NT2/D1 (cell line): ENCODE measurements at regions not wholly inside any gene's neighbourhood (a gene's known extent, or its start where the extent isn't known, plus 50 kb on each side); places are given as distances from the start of the nearest gene placed in this dataset.

ENCODE experiments used
- DNase-seq: peaks from one replicate; pipeline ENCODE4 v3.0.0-alpha.2; 2011; ENCODE audit warnings: low read depth, low spot score
- H3K27me3 ChIP-seq: 2 replicates; pipeline ENCODE4 v1.6.0; 2011; ENCODE audit warnings: mild to moderate bottlenecking; ENCODE audit not compliant: insufficient read length, insufficient read depth
- H3K36me3 ChIP-seq: 2 replicates; pipeline ENCODE4 v1.6.1; 2011; ENCODE audit warnings: mild to moderate bottlenecking, low read length, mixed read lengths; ENCODE audit not compliant: insufficient read depth, insufficient read length
- H3K4me1 ChIP-seq: 2 replicates; pipeline ENCODE4 v1.5.1; 2011; ENCODE audit not compliant: insufficient read depth, insufficient read length
- H3K4me3 ChIP-seq: 2 replicates; pipeline ENCODE4 v1.5.1; 2011; ENCODE audit warnings: low read depth; ENCODE audit not compliant: insufficient read length
- H3K9ac ChIP-seq: 2 replicates; pipeline ENCODE4 v1.6.0; 2011; ENCODE audit warnings: low read depth; ENCODE audit not compliant: insufficient read length
- H3K9me3 ChIP-seq: 2 replicates; pipeline ENCODE4 v1.5.1; 2011; ENCODE audit warnings: mild to moderate bottlenecking, low read length; ENCODE audit not compliant: insufficient read depth
- SUZ12 ChIP-seq: IDR thresholded peaks from 2 replicates; pipeline ENCODE4 v1.6.1; 2011; ENCODE audit not compliant: insufficient read length, insufficient read depth; ENCODE audit errors: extremely low read depth
- YY1 ChIP-seq: IDR thresholded peaks from 2 replicates; pipeline ENCODE4 v1.6.1; 2011; ENCODE audit not compliant: insufficient read length, insufficient read depth
- ZNF274 ChIP-seq: IDR thresholded peaks from 2 replicates; pipeline ENCODE4 v1.6.1; 2011; ENCODE audit warnings: mild to moderate bottlenecking, low read depth, low read length

DNA sequence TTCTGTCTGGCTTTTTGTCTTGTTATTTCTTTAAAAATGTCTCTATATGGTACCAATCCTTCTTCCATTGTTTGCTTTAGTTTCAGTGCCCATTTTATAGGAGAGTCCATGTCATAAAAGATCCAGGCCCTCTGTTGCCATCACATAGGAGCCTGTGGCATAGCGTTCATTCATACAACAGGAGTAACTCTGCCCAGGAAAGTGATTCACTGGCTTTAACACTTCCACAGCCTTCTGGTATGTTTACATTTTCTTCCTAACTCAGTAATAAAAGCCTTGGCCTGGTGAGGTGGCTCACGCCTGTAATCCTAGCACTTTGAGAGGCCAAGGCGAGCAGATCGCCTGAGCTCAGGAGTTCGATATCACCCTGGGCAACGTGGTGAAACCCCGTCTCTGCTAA, 519.3 kb upstream of the PTGER4 start:
- DNase-seq: no peak
- TF ChIP-seq SUZ12 (no peak), YY1 (no peak), ZNF274 (no peak)
- H3K27me3 ChIP-seq: no peaks in the 10 kb centered on the region
- H3K9me3 ChIP-seq: no peaks in the 10 kb centered on the region
- no peaks in the 10 kb centered on the region for H3K4me1 ChIP-seq
- H3K36me3 ChIP-seq: no peaks in the 10 kb centered on the region
- no peak overlapping the region for H3K9ac ChIP-seq
- no peak overlapping the region for H3K4me3 ChIP-seq

DNA sequence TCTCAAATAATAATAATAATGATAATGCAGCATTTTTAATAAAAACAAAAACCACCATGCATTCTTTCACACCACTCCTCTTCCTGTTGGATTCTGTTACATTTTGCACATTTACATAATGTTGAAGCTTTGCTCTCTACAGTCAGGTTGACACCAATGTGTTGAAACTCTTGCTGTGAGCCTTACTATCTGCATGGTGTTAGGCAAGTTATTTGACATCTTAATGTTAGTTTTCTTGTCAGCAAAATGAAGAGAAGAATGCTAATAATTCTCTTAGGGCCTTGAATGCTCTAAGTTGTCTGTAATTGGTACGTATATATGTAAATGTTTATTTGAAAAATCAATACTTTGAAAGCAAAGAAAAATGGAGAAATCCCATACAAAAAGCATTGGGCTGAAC, 525.5 kb upstream of the PTGER4 start:
- Histone ChIP-seq H3K4me1 (no peaks in the 10 kb centered on the region), H3K9me3 (no peaks in the 10 kb centered on the region), H3K9ac (no peak overlapping the region), H3K4me3 (no peak overlapping the region), H3K27me3 (no peaks in the 10 kb centered on the region), H3K36me3 (no peaks in the 10 kb centered on the region)
- DNase-seq: no peak
- TF ChIP-seq ZNF274 (no peak), SUZ12 (no peak), YY1 (no peak)

DNA sequence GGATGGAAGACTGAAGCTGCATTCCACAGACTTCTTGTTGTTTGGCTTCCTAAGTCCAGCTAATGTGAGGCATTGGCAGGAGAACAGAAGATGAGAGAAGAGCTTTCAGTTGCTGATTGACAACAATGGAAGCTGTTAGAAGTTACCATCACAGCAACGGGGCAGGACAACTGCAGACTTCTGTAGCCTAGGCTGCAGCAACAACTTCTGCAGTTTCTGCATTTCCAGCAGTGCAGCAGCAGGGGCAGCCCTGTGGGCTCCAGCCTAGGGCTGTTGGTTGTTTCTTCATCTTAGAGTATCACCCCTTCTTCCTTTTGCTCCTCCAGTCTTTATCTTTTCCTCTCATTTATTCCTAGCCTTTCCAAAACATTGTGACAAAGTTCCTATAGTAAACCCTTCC, 528.8 kb upstream of the PTGER4 start:
- no peaks in the 10 kb centered on the region for H3K36me3 ChIP-seq
- no peaks in the 10 kb centered on the region for H3K27me3 ChIP-seq
- no peaks in the 10 kb centered on the region for H3K9me3 ChIP-seq
- no peak overlapping the region for H3K9ac ChIP-seq
- H3K4me1 ChIP-seq: no peaks in the 10 kb centered on the region
- no peak for DNase-seq
- H3K4me3 ChIP-seq: no peak overlapping the region
- no peak for TF ChIP-seq SUZ12
- no peak for TF ChIP-seq ZNF274
- TF ChIP-seq YY1: no peak

DNA sequence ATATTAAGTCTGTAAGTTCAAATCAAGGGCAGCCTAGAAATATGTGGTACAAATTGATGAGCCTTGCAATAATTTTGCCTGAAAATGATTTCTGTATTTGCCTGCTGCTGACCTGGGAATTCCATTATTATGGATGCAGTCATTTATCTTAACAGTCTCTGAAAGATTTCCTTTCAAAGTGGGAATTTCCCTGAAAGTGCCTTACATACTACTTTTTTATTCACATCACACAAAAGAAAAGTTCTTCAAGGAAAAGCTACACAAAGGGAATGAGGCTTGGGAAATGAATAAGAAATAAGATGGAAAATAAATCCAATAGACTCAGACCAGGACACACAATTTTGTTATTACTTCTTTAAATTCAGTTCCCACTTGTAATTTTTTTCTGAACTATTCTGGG, 537.8 kb upstream of the PTGER4 start:
- H3K4me1 ChIP-seq: no peaks in the 10 kb centered on the region
- H3K9ac ChIP-seq: no peak overlapping the region
- TF ChIP-seq YY1 (no peak), SUZ12 (no peak), ZNF274 (no peak)
- no peaks in the 10 kb centered on the region for H3K27me3 ChIP-seq
- no peaks in the 10 kb centered on the region for H3K36me3 ChIP-seq
- no peak overlapping the region for H3K4me3 ChIP-seq
- DNase-seq: no peak
- no peaks in the 10 kb centered on the region for H3K9me3 ChIP-seq

DNA sequence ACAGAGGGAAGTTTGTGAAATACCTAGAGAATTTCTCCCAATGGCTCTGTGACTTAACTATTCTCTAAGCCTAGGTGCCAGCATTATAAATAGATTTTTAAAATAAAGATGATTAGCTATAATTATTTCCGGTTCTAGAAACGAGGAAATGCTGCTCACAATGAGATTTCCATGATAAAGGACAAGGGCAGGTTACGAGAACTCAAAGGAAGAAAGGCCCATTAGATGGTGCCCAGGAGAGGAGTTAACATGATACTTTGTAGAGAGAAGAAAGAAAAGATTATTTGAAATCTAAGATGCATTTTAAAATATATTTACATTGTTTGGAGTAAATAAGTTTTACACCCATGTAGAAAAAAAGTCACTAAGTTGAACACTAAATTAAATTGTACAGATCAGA, 538.3 kb upstream of the PTGER4 start:
- no peaks in the 10 kb centered on the region for H3K27me3 ChIP-seq
- TF ChIP-seq SUZ12 (no peak), YY1 (no peak), ZNF274 (no peak)
- no peaks in the 10 kb centered on the region for H3K36me3 ChIP-seq
- H3K4me3 ChIP-seq: no peak overlapping the region
- no peaks in the 10 kb centered on the region for H3K9me3 ChIP-seq
- no peak overlapping the region for H3K9ac ChIP-seq
- no peak for DNase-seq
- no peaks in the 10 kb centered on the region for H3K4me1 ChIP-seq

DNA sequence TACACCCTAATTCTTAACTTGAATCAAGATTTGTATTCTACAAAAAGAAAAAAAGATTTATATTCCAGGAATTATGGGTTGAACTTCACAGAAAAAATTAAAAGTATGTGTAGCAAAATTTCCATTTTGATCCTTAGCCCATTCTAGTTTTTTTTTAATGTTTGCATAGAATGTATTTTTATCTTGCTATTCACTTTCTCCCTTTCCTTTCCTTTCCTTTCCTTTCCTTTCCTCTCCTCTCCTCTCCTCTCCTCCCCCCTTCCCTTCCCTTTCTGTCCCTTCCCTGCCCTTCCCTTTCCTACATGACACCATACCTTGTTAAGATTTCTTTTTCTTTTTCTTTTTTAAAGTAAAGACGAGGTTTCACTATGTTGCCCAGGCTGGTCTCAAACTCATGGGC, 542.5 kb upstream of the PTGER4 start:
- no peaks in the 10 kb centered on the region for H3K4me1 ChIP-seq
- no peak for TF ChIP-seq ZNF274
- no peak for TF ChIP-seq YY1
- no peak for TF ChIP-seq SUZ12
- no peaks in the 10 kb centered on the region for H3K9me3 ChIP-seq

DNA sequence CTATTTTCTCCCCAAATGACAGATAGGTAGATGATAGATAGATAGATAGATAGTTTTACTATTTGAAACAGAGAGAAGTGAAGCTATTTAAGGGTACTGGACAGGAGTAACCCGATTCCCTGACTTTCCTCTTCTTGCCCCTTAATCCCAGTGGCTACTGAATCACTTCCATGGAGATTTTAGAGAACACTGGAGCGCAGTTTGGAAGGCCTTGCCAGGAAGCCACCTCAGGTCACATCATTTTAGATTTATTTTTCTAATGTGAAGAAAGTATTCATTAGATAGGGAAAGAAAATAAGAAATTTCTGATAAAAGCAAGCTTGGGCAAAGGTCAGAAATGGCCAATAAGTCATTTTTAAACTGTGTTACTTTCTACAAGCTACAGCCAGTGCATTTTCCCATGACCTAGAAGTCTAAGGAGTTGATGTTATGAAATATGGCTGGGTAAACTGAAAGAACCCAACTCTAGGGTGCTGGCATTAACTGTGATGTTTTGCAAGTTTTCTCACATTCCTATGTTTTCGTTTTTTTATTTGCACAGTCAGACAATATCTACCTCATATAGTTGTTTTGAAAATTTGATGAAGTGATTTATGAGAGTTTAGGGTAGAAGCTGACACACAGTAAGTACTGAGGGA, 544.7 kb upstream of the PTGER4 start:
- no peak for TF ChIP-seq YY1
- no peaks in the 10 kb centered on the region for H3K9me3 ChIP-seq
- H3K9ac ChIP-seq: no peak overlapping the region
- no peaks in the 10 kb centered on the region for H3K36me3 ChIP-seq
- no peaks in the 10 kb centered on the region for H3K27me3 ChIP-seq
- DNase-seq: no peak
- H3K4me3 ChIP-seq: no peak overlapping the region
- no peaks in the 10 kb centered on the region for H3K4me1 ChIP-seq

More for the DNA sequence above, 542.5 kb upstream of the PTGER4 start:
- no peak for DNase-seq
- Histone ChIP-seq H3K36me3 (no peaks in the 10 kb centered on the region), H3K9ac (no peak overlapping the region), H3K4me3 (no peak overlapping the region), H3K27me3 (no peaks in the 10 kb centered on the region)

DNA sequence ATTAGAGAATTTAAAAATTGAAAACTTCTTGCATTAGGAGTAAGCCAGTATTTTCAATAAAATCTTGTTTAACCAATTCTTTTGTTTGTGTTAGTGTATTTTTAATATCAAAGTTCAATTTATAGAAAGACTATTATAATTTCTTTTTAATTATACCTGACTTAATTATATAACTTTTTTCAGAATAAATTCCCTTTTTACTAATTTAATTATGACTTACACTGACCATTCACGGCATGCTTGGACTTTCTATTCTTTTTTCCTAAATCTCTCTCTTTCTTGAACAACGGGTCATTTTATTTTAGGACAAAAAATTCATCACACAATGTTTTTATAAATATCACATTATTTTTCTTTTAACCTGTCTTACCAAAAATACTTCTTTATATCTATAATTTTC, 555.3 kb upstream of the PTGER4 start:
- no peak for DNase-seq
- H3K9me3 ChIP-seq: peaks cover 40% of the 10 kb centered on the region

More for the DNA sequence above, 555.3 kb upstream of the PTGER4 start:
- TF ChIP-seq YY1 (no peak), ZNF274 (no peak), SUZ12 (no peak)
- H3K9ac ChIP-seq: no peak overlapping the region
- no peaks in the 10 kb centered on the region for H3K27me3 ChIP-seq
- H3K36me3 ChIP-seq: no peaks in the 10 kb centered on the region
- no peaks in the 10 kb centered on the region for H3K4me1 ChIP-seq
- no peak overlapping the region for H3K4me3 ChIP-seq
